ENCODE measurements at regions not wholly inside any gene's neighbourhood (a gene's known extent, or its start where the extent isn't known, plus 50 kb on each side); places are given as distances from the start of the nearest gene placed in this dataset.

GRCh38 chr11:79852176-79852575 lies 411.3 kb upstream of the TENM4 start:
- TF ChIP-seq SP1 (IDR thresholded peaks at IDR 0.05): no peak
- no peak for TF ChIP-seq CTCF (IDR thresholded peaks at IDR 0.05; ENCODE audit: low read depth, low read length, missing input control)
- TF ChIP-seq ATF3 (IDR thresholded peaks at IDR 0.05): no peak
- TF ChIP-seq RAD21 (IDR thresholded peaks at IDR 0.05): no peak
- no peak for TF ChIP-seq REST (IDR thresholded peaks at IDR 0.05)
- no peak for TF ChIP-seq YY1 (IDR thresholded peaks at IDR 0.05)
- no peak for TF ChIP-seq JUND (IDR thresholded peaks at IDR 0.05)

Measured in liver (tissue), 3 donors.